Activated CD4-positive, alpha-beta T cell treated with anti-CD3 and anti-CD28 coated beads for 36 hours (primary cell): ENCODE measurements at regions not wholly inside any gene's neighbourhood (a gene's known extent, or its start where the extent isn't known, plus 50 kb on each side); places are given as distances from the start of the nearest gene placed in this dataset.

Experiments
- ATAC-seq: fragments of 200-7000 bp; cut with Tn5 transposase; one replicate; pipeline ENCODE4 v1.10.0; 2021; ENCODE audit warnings: mild to moderate bottlenecking, moderate library complexity
- CTCF ChIA-PET: fragments of 350-600 bp; sonication (Branson Sonifier 250); formaldehyde crosslinking; loops from one replicate; lab custom pipeline; 2021; ENCODE audit warnings: antibody characterized with exemption; lab: Charles Lee
- POLR2A ChIA-PET: fragments of 350-600 bp; sonication (Branson Sonifier 250); formaldehyde crosslinking; loops from one replicate; lab custom pipeline; 2021; ENCODE audit warnings: antibody characterized with exemption, inconsistent platforms; lab: Charles Lee
- DNase-seq: peaks from one replicate; pipeline ENCODE4 v3.0.0-alpha.2; 2020
- H3K27ac Mint-ChIP-seq: one replicate; pipeline ENCODE4 v1.8.0; 2021; ENCODE audit warnings: mixed read lengths
- H3K27me3 Mint-ChIP-seq: one replicate; pipeline ENCODE4 v1.8.0; 2021; ENCODE audit warnings: mixed read lengths
- H3K36me3 Mint-ChIP-seq: one replicate; pipeline ENCODE4 v1.8.0; 2021; ENCODE audit warnings: low read depth, mixed read lengths
- H3K4me1 Mint-ChIP-seq: one replicate; pipeline ENCODE4 v1.8.0; 2021; ENCODE audit warnings: mixed read lengths
- H3K4me3 Mint-ChIP-seq: one replicate; pipeline ENCODE4 v1.8.0; 2021; ENCODE audit warnings: mild to moderate bottlenecking, moderate library complexity, mixed read lengths
- H3K9me3 Mint-ChIP-seq: one replicate; pipeline ENCODE4 v1.8.0; 2021; ENCODE audit warnings: low read depth, mixed read lengths
- intact Hi-C, 2 experiments: fragments of 100-400 bp; cut with DNase I in 1 of 2; cut with micrococcal nuclease in 1 of 2; formaldehyde crosslinking; loops; one replicate each; pipeline versions ENCODE4 v1.14.2 to v1.15.1; 2022 to 2024; cut with DNase I, micrococcal nuclease

- POLR2A ChIA-PET: no interaction called here
- no peak for ATAC-seq
- intact Hi-C loops: no loop called here
- no peaks in the 10 kb centered on the region for H3K36me3 Mint-ChIP-seq
- H3K9me3 Mint-ChIP-seq: no peaks in the 10 kb centered on the region
- H3K4me1 Mint-ChIP-seq: no peaks in the 10 kb centered on the region
- no peak overlapping the region for H3K27ac Mint-ChIP-seq
- peaks cover under 1% of the 10 kb centered on the region for H3K27me3 Mint-ChIP-seq
- no peak for DNase-seq
- CTCF ChIA-PET: interaction anchor here (1.0 kb wide), 1 partner anchor 10 kb away, joined by 3 read pairs; no protein-coding TSS in a partner anchor
- no peak overlapping the region for H3K4me3 Mint-ChIP-seq
These were observed 237.2 kb downstream of the NPHP4 start for GRCh38 chr1:5754817-5755551.

- H3K27ac Mint-ChIP-seq: no peak overlapping the region
- no peaks in the 10 kb centered on the region for H3K9me3 Mint-ChIP-seq
- no peaks in the 10 kb centered on the region for H3K4me1 Mint-ChIP-seq
- ATAC-seq (no peak), DNase-seq (no peak)
- no peaks in the 10 kb centered on the region for H3K36me3 Mint-ChIP-seq
- ChIA-PET POLR2A (no interaction called here), CTCF (interaction anchor here (1.0 kb wide), 1 partner anchor 8 kb away, joined by 3 read pairs; no protein-coding TSS in a partner anchor)
- H3K27me3 Mint-ChIP-seq: peaks cover 3% of the 10 kb centered on the region
- no peak overlapping the region for H3K4me3 Mint-ChIP-seq
- intact Hi-C loops: no loop called here
These were observed 238.4 kb downstream of the NPHP4 start for GRCh38 chr1:5753549-5754421.

GRCh38 chr1:5752746-5753548 is 239.3 kb downstream of the NPHP4 start:
- Mint-ChIP-seq H3K27ac (no peak overlapping the region), H3K36me3 (no peaks in the 10 kb centered on the region), H3K9me3 (no peaks in the 10 kb centered on the region), H3K4me1 (no peaks in the 10 kb centered on the region), H3K4me3 (no peak overlapping the region), H3K27me3 (peaks cover 3% of the 10 kb centered on the region)
- ChIA-PET POLR2A (no interaction called here), CTCF (interaction anchor here (0.6 kb wide), 1 partner anchor 74 kb away, joined by 3 read pairs; no protein-coding TSS in a partner anchor)
- intact Hi-C loops: no loop called here
- DNase-seq (no peak), ATAC-seq (no peak)

- POLR2A ChIA-PET: no interaction called here
- DNase-seq (no peak), ATAC-seq (no peak)
- intact Hi-C loops: no loop called here
- H3K4me1 Mint-ChIP-seq: no peaks in the 10 kb centered on the region
- no peak overlapping the region for H3K27ac Mint-ChIP-seq
- H3K4me3 Mint-ChIP-seq: no peak overlapping the region
- CTCF ChIA-PET: interaction anchor here (0.6 kb wide), 1 partner anchor 73 kb away, joined by 3 read pairs; no protein-coding TSS in a partner anchor
- H3K36me3 Mint-ChIP-seq: no peaks in the 10 kb centered on the region
- H3K27me3 Mint-ChIP-seq: peaks cover 3% of the 10 kb centered on the region
- H3K9me3 Mint-ChIP-seq: no peaks in the 10 kb centered on the region
These were observed 240.1 kb downstream of the NPHP4 start for GRCh38 chr1:5751833-5752745.

GRCh38 chr1:5751163-5751540 is 241.1 kb downstream of the NPHP4 start:
- Mint-ChIP-seq H3K9me3 (no peaks in the 10 kb centered on the region), H3K4me1 (no peaks in the 10 kb centered on the region), H3K4me3 (no peak overlapping the region), H3K27ac (no peak overlapping the region), H3K36me3 (no peaks in the 10 kb centered on the region), H3K27me3 (peaks cover 7% of the 10 kb centered on the region)
- ChIA-PET CTCF (no interaction called here), POLR2A (no interaction called here)
- no peak for ATAC-seq
- intact Hi-C loops: no loop called here
- no peak for DNase-seq

GRCh38 chr1:5750186-5751162 is 241.8 kb downstream of the NPHP4 start:
- Mint-ChIP-seq H3K27me3 (peaks cover 9% of the 10 kb centered on the region), H3K36me3 (no peaks in the 10 kb centered on the region), H3K4me1 (no peaks in the 10 kb centered on the region), H3K27ac (no peak overlapping the region), H3K9me3 (no peaks in the 10 kb centered on the region), H3K4me3 (no peak overlapping the region)
- ATAC-seq (no peak), DNase-seq (no peak)
- ChIA-PET CTCF (no interaction called here), POLR2A (no interaction called here)
- intact Hi-C loops: no loop called here

GRCh38 chr1:5748286-5749225 is 243.7 kb downstream of the NPHP4 start:
- H3K4me1 Mint-ChIP-seq: no peaks in the 10 kb centered on the region
- no peaks in the 10 kb centered on the region for H3K9me3 Mint-ChIP-seq
- H3K36me3 Mint-ChIP-seq: no peaks in the 10 kb centered on the region
- CTCF ChIA-PET: interaction anchor here (0.5 to 0.8 kb wide), 3 partner anchors 117 to 1841 kb away, joined by 3 read pairs; no protein-coding TSS in a partner anchor
- POLR2A ChIA-PET: no interaction called here
- DNase-seq (no peak), ATAC-seq (no peak)
- intact Hi-C loops: loop anchor here (5.0 kb wide), 1 partner anchor 1096 kb away; the partner anchor contains the start of gene AJAP1 (in 2 of the 2)
- H3K4me3 Mint-ChIP-seq: no peak overlapping the region
- H3K27ac Mint-ChIP-seq: no peak overlapping the region
- H3K27me3 Mint-ChIP-seq: peaks cover 13% of the 10 kb centered on the region

GRCh38 chr1:5747426-5748285 is 244.6 kb downstream of the NPHP4 start:
- Mint-ChIP-seq H3K27me3 (peaks cover 13% of the 10 kb centered on the region), H3K27ac (no peak overlapping the region), H3K4me3 (no peak overlapping the region), H3K36me3 (no peaks in the 10 kb centered on the region), H3K9me3 (no peaks in the 10 kb centered on the region), H3K4me1 (no peaks in the 10 kb centered on the region)
- ChIA-PET POLR2A (no interaction called here), CTCF (interaction anchor here (0.5 to 0.8 kb wide), 2 partner anchors 116 to 1840 kb away, joined by 3 read pairs; no protein-coding TSS in a partner anchor)
- DNase-seq (no peak), ATAC-seq (no peak)
- intact Hi-C loops: loop anchor here (2.0 to 5.0 kb wide), 2 partner anchors 239 to 1095 kb away; partner anchors contain the start of gene AJAP1 (in 2 of the 2)
